Cardiac muscle cell (in vitro differentiated cells and primary cell): ENCODE measurements at regions not wholly inside any gene's neighbourhood (a gene's known extent, or its start where the extent isn't known, plus 50 kb on each side); places are given as distances from the start of the nearest gene placed in this dataset.

Experiments used
- DNase-seq, 2 donors: peaks; one replicate each; pipeline versions ENCODE4 v3.0.0 to v3.0.0-alpha.2; 2010 to 2017; ENCODE audit warnings: low read depth in 1 of 2, low spot score in 1 of 2
- H3K27ac ChIP-seq: fragments of 200-600 bp; sonication (generic); 2 replicates; pipeline ENCODE4 v1.5.1; 2016
- H3K27me3 ChIP-seq: fragments of 200-600 bp; sonication (generic); 2 replicates; pipeline ENCODE4 v1.6.0; 2016; ENCODE audit warnings: control low read depth
- H3K36me3 ChIP-seq: fragments of 200-600 bp; sonication (generic); 2 replicates; pipeline ENCODE4 v1.5.1; 2016; ENCODE audit warnings: control low read depth
- H3K4me1 ChIP-seq: fragments of 200-600 bp; sonication (generic); 2 replicates; pipeline ENCODE4 v1.8.1; 2017; ENCODE audit warnings: low read depth, mild to moderate bottlenecking, mixed run types
- H3K4me3 ChIP-seq: fragments of 200-600 bp; sonication (generic); 2 replicates; pipeline ENCODE4 v1.5.1; 2016; ENCODE audit warnings: mild to moderate bottlenecking
- H3K9me3 ChIP-seq: fragments of 200-600 bp; sonication (generic); 2 replicates; pipeline ENCODE4 v1.5.1; 2017; ENCODE audit warnings: low read depth, mild to moderate bottlenecking, control low read depth
- TF ChIP-seq, protein P1 (sequence below): IDR thresholded peaks from 2 replicates; pipeline ENCODE4 v1.5.1; 2012; ENCODE audit warnings: low read depth, mild to moderate bottlenecking, low read length

DNA sequence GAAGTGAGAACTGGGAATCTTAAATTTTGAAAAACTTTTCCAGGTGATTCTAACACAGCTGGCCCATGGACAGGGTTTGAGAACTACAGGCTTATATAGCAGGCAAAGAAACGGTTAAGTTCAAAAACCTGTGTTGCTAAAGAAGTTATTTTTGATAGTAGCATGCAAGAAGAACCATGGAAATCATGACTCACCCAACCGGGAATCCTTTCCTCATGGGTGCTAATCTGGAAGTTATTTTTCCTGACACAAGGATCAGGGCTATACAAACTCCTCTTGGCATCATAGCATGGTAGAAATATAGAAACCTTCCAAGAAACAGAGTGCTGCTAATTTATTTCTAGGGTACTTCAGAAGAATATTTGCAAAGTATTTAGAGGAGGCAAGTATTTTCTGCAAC lies 588.7 kb downstream of the CCER1 start:
- H3K36me3 ChIP-seq = no peaks in the 10 kb centered on the region
- no peak overlapping the region for H3K4me3 ChIP-seq
- no peaks in the 10 kb centered on the region for H3K4me1 ChIP-seq
- no peaks in the 10 kb centered on the region for H3K27me3 ChIP-seq
- DNase-seq = peak in 1 of 2 donors; percentile 73
- no peaks in the 10 kb centered on the region for H3K9me3 ChIP-seq
- TF ChIP-seq, protein P1, sequence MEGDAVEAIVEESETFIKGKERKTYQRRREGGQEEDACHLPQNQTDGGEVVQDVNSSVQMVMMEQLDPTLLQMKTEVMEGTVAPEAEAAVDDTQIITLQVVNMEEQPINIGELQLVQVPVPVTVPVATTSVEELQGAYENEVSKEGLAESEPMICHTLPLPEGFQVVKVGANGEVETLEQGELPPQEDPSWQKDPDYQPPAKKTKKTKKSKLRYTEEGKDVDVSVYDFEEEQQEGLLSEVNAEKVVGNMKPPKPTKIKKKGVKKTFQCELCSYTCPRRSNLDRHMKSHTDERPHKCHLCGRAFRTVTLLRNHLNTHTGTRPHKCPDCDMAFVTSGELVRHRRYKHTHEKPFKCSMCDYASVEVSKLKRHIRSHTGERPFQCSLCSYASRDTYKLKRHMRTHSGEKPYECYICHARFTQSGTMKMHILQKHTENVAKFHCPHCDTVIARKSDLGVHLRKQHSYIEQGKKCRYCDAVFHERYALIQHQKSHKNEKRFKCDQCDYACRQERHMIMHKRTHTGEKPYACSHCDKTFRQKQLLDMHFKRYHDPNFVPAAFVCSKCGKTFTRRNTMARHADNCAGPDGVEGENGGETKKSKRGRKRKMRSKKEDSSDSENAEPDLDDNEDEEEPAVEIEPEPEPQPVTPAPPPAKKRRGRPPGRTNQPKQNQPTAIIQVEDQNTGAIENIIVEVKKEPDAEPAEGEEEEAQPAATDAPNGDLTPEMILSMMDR = no peak
- H3K27ac ChIP-seq = no peak overlapping the region

DNA sequence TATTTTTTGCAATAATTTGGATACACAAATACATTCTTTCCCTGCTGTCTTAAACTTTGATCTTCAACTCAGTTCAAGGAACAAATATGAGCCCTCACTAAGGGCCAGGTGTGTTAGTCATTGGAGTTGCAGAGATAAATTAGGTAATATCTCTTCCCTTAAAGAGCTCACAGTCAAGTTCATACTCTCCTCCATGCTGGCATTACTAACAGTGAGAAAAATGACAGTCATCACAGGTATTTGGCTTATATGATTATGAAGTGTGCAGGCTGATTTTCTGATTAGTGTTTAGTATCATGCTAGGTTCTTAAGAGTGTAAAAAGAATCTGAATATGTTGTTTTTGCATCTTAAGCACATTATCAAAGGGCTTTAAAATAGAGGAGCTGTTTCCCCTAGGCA lies 594.7 kb downstream of the CCER1 start:
- Histone ChIP-seq H3K27ac (no peak overlapping the region), H3K4me1 (no peaks in the 10 kb centered on the region), H3K4me3 (no peak overlapping the region), H3K9me3 (no peaks in the 10 kb centered on the region), H3K27me3 (no peaks in the 10 kb centered on the region), H3K36me3 (no peaks in the 10 kb centered on the region)
- DNase-seq = no peak
- TF ChIP-seq, protein P1 = no peak

DNA sequence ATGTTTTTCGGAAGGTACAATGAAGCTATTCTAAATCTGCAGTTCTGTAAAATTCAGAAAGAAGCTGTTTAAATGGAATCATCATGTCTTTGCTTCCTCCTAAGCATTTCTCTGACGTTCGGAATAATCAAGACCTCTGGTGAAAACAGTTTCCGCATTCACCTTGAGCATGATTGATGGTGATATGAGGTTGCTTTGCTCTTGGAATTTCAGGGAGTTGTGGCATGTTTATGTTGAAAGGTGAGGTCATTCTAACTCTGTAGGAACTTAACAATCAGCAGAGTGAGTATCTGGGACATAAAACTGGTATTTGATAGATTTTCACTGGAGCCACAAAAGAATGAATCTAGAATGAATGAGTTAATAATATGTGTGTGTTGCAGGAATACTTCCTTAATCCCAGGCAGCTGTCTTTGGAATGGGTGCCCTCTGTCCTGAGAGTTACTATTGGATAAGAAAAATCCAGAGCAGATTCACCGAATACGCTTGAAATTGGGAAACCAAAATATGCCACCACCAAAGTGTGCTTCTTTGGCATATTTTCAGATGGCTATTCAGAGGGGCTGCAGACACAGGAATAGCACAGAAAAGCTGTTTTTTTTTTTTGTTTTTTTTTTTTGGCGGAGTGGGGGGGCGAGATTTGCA lies 599.1 kb downstream of the CCER1 start:
- no peak for DNase-seq
- H3K4me1 ChIP-seq = no peaks in the 10 kb centered on the region
- TF ChIP-seq, protein P1 = no peak
- no peak overlapping the region for H3K4me3 ChIP-seq
- no peak overlapping the region for H3K27ac ChIP-seq
- H3K9me3 ChIP-seq = no peaks in the 10 kb centered on the region
- H3K27me3 ChIP-seq = no peaks in the 10 kb centered on the region
- no peaks in the 10 kb centered on the region for H3K36me3 ChIP-seq

DNA sequence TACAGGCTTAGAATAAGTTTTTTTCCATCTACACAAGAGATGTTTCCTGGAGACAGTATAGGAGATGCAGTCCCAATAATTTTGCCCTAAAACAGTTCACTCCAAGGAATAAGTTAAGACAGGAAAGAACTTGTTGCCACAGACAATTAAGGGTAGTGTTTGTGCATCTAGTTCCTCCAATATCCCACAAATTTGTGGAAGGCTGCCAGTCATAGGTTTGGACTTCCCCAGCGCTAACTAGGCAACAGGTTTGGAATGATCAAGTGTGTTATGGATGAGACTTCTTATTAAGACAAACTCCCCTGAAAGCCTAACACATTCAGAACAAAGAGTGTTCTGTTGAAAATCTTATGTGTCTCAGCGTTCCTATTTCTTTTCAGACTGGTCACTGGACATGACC lies 611.0 kb downstream of the CCER1 start:
- Histone ChIP-seq H3K27me3 (no peaks in the 10 kb centered on the region), H3K27ac (no peak overlapping the region), H3K4me3 (no peak overlapping the region), H3K4me1 (no peaks in the 10 kb centered on the region), H3K9me3 (no peaks in the 10 kb centered on the region), H3K36me3 (no peaks in the 10 kb centered on the region)
- TF ChIP-seq, protein P1 = no peak
- no peak for DNase-seq

DNA sequence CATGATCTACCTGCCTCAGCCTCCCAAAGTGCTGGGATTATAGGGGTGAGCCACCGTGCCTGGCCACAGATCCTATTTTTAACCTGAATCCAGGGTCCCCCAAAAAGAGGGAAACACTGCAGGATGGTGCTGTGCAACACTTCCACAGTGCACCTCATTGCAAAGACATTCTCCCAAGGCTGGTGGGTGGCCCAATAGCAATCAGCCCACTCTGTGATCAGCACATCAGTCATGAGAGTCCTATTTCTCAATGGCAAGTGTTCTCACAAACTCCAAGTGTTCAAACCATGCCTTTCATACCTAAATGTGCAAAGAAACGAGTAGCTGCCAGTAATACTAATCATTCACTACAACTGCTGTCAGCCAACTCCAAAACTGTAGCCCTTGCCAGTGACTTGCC lies 612.9 kb downstream of the CCER1 start:
- DNase-seq = no peak
- TF ChIP-seq, protein P1 = no peak
- H3K4me3 ChIP-seq = no peak overlapping the region
- no peak overlapping the region for H3K27ac ChIP-seq
- no peaks in the 10 kb centered on the region for H3K27me3 ChIP-seq
- no peaks in the 10 kb centered on the region for H3K9me3 ChIP-seq
- no peaks in the 10 kb centered on the region for H3K4me1 ChIP-seq
- H3K36me3 ChIP-seq = no peaks in the 10 kb centered on the region

DNA sequence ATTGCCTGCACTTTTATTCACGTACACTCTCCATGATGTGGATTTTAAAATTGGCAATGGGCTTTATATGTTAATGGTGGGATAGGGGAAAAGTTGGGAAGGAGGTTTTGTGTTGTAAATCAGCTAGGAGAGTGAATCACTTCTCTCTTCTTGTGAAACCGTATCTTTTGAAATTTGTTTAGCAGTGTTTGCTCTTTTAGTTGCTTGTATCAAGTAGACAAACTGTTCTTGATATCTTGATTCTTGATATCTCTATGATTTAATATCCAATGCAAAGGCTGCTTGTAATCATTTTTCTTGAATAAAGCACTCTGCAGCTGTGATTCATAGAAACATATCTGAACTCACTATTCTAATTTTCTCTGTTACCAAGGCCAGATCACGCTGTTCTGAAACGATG lies 615.1 kb downstream of the CCER1 start:
- Histone ChIP-seq H3K36me3 (no peaks in the 10 kb centered on the region), H3K4me3 (no peak overlapping the region), H3K9me3 (no peaks in the 10 kb centered on the region), H3K27me3 (no peaks in the 10 kb centered on the region), H3K4me1 (no peaks in the 10 kb centered on the region), H3K27ac (no peak overlapping the region)
- TF ChIP-seq, protein P1 = no peak
- no peak for DNase-seq
